ENCODE measurements at regions not wholly inside any gene's neighbourhood (a gene's known extent, or its start where the extent isn't known, plus 50 kb on each side); places are given as distances from the start of the nearest gene placed in this dataset.

DNA sequence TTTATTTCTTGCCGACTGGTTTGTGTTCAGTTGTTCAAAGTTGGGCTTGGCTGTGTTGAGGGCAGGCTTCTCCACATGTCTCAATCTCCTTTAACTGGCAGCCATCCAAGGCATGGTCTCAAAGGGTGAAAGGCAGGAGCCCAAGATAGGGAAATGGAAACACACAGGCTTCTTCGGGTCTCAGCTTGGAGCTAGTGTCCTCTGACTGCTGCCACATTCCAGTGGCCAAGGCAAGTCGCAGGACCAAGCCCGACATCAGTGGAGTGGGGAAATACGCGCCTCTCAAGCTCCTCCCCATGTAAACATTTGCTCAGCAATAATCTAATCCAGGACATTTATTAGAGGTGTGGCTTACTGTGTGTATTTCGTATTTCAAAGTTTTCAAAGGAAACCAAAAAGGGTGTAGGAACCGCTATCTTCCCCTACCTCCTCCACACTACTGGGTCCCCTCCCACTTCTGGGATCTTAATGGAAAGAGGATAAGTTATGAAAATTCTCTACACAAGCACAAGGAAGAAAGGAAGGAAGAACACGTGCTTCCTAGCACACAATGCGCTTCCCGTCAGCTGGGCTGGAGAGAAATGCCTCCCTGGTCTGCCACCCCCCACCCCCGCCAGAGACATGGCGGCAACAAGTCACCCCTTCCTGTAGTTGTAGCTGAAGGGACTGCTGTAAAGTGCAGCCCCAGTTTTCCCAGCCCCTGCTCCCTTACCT is 181.7 kb downstream of the FAM43A start (continued):
- TF ChIP-seq, protein P1, sequence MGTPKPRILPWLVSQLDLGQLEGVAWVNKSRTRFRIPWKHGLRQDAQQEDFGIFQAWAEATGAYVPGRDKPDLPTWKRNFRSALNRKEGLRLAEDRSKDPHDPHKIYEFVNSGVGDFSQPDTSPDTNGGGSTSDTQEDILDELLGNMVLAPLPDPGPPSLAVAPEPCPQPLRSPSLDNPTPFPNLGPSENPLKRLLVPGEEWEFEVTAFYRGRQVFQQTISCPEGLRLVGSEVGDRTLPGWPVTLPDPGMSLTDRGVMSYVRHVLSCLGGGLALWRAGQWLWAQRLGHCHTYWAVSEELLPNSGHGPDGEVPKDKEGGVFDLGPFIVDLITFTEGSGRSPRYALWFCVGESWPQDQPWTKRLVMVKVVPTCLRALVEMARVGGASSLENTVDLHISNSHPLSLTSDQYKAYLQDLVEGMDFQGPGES (IDR thresholded peaks at IDR 0.05; ENCODE audit: low read depth, low read length): no peak
- TF ChIP-seq GATA2 (CRISPR knock-in tag; IDR thresholded peaks at IDR 0.05) (no peak), RCOR1 (IDR thresholded peaks at IDR 0.05; ENCODE audit: low read length) (no peak), FOXM1 (IDR thresholded peaks at IDR 0.05; ENCODE audit: low read depth) (no peak)

DNA sequence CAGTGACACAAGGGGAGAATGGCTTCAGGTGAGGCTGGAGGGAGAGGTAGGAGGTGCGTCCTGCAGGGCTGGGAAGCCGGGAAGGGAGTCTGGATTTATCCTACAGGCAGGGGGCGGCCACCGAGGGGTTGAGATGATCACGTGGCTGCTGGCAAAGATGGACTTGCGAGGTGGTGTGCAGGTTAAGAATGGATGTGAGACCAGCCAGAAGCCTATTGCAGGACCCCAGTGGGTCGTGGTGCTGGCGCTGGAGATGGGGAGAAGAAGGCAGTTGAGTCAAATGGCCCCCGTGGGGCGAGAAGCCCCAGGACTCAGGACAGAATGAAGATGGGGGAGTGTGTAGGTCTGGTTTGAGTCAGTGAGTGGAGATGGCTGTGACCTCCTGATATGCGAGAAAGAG is 183.1 kb downstream of the FAM43A start:
- TF ChIP-seq TCF12 (IDR thresholded peaks at IDR 0.05) (no peak), NRF1 (IDR thresholded peaks at IDR 0.05; ENCODE audit: low read depth, low read length) (no peak), ELF1 (IDR thresholded peaks at IDR 0.05) (no peak), RXRA (IDR thresholded peaks at IDR 0.05; ENCODE audit: borderline replicate concordance, low read depth) (no peak), SMC3 (IDR thresholded peaks at IDR 0.05; ENCODE audit: low read depth, low read length) (no peak), NFIC (IDR thresholded peaks at IDR 0.05; ENCODE audit: borderline replicate concordance) (no peak), FOSL2 (IDR thresholded peaks at IDR 0.05; ENCODE audit: borderline replicate concordance, low read depth) (no peak), MXI1 (IDR thresholded peaks at IDR 0.05; ENCODE audit: low read depth, low read length) (no peak), MEF2A (IDR thresholded peaks at IDR 0.05; ENCODE audit: borderline replicate concordance, low read depth) (no peak)
- TF ChIP-seq, protein P1 (IDR thresholded peaks at IDR 0.05; ENCODE audit: low read depth, low read length): no peak
- TF ChIP-seq, protein P2, sequence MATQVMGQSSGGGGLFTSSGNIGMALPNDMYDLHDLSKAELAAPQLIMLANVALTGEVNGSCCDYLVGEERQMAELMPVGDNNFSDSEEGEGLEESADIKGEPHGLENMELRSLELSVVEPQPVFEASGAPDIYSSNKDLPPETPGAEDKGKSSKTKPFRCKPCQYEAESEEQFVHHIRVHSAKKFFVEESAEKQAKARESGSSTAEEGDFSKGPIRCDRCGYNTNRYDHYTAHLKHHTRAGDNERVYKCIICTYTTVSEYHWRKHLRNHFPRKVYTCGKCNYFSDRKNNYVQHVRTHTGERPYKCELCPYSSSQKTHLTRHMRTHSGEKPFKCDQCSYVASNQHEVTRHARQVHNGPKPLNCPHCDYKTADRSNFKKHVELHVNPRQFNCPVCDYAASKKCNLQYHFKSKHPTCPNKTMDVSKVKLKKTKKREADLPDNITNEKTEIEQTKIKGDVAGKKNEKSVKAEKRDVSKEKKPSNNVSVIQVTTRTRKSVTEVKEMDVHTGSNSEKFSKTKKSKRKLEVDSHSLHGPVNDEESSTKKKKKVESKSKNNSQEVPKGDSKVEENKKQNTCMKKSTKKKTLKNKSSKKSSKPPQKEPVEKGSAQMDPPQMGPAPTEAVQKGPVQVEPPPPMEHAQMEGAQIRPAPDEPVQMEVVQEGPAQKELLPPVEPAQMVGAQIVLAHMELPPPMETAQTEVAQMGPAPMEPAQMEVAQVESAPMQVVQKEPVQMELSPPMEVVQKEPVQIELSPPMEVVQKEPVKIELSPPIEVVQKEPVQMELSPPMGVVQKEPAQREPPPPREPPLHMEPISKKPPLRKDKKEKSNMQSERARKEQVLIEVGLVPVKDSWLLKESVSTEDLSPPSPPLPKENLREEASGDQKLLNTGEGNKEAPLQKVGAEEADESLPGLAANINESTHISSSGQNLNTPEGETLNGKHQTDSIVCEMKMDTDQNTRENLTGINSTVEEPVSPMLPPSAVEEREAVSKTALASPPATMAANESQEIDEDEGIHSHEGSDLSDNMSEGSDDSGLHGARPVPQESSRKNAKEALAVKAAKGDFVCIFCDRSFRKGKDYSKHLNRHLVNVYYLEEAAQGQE (IDR thresholded peaks at IDR 0.05; ENCODE audit: low read depth, low read length): no peak

More for the DNA sequence above, 183.1 kb downstream of the FAM43A start:
- H3K36me3 ChIP-seq (replicated peaks in 1 of 2; ENCODE audit: control insufficient read depth in 1 of 2, insufficient read depth in 2 of 2, low read length in 1 of 2): no peaks in the 10 kb centered on the region
- WGBS (ENCODE audit: low lambda C conversion rate): 83% methylated on average over 11 of the region's 11 CpGs
- no peak for DNase-seq
- no peaks in the 10 kb centered on the region for H4K20me1 ChIP-seq (ENCODE audit: insufficient read depth)
- no peak overlapping the region for H2AFZ ChIP-seq (ENCODE audit: low read depth)
- no peaks in the 10 kb centered on the region for H3K9me3 ChIP-seq
- H3K79me2 ChIP-seq (ENCODE audit: insufficient read depth): no peaks in the 10 kb centered on the region
- CTCF ChIA-PET: interaction anchor here (1.0 to 2.0 kb wide), 2 partner anchors 13 to 152 kb away, joined by 3 to 6 read pairs; no protein-coding TSS in a partner anchor
- peaks cover 30% of the 10 kb centered on the region for H3F3A ChIP-seq (replicated peaks; ENCODE audit: insufficient read depth)
- H3K4me1 ChIP-seq (ENCODE audit: control insufficient read depth in 1 of 2, insufficient read depth in 2 of 2, low read depth in 1 of 2, low read length in 1 of 2): peaks cover 27 to 32% of the 10 kb centered on the region in 2 experiments
- H3K4me3 ChIP-seq (ENCODE audit: low read depth in 2 of 2, low read length in 1 of 2): no peak overlapping the region
- H3K9me2 ChIP-seq: no peaks in the 10 kb centered on the region
- H3K9ac ChIP-seq: no peak overlapping the region
- POLR2A ChIA-PET: no interaction called here
- no peak overlapping the region for H3K27ac ChIP-seq (ENCODE audit: low read depth in 2 of 2, low read length in 1 of 2)
- H3K4me2 ChIP-seq: no peak overlapping the region
- H3K27me3 ChIP-seq (ENCODE audit: insufficient read depth): no peaks in the 10 kb centered on the region
